ENCODE measurements at regions not wholly inside any gene's neighbourhood (a gene's known extent, or its start where the extent isn't known, plus 50 kb on each side); places are given as distances from the start of the nearest gene placed in this dataset.

- TF ChIP-seq CTCF (IDR thresholded peaks at IDR 0.05; ENCODE audit: insufficient read depth, low read depth, low read length), result no peak
- no peak for DNase-seq (ENCODE audit: low read depth)
Measured at GRCh38 chr1:57599236-57599994, 175.6 kb upstream of the DAB1 start.

GRCh38 chr1:57597036-57597435 is 173.2 kb upstream of the DAB1 start:
- H3K4me3 ChIP-seq (ENCODE audit: low read depth, low read length), result no peak overlapping the region
- TF ChIP-seq CTCF (IDR thresholded peaks at IDR 0.05; ENCODE audit: insufficient read depth, low read depth, low read length), result no peak
- no peak for DNase-seq (ENCODE audit: low read depth)

More at GRCh38 chr1:57599236-57599994, 175.6 kb upstream of the DAB1 start:
- H3K4me3 ChIP-seq (ENCODE audit: low read depth, low read length), result no peak overlapping the region

GRCh38 chr1:57594002-57594401 is 170.1 kb upstream of the DAB1 start:
- no peak for TF ChIP-seq CTCF (IDR thresholded peaks at IDR 0.05; ENCODE audit: insufficient read depth, low read depth, low read length)
- no peak for DNase-seq (ENCODE audit: low read depth)
- no peak overlapping the region for H3K4me3 ChIP-seq (ENCODE audit: low read depth, low read length)

- H3K4me3 ChIP-seq (ENCODE audit: low read depth, low read length), result no peak overlapping the region
- TF ChIP-seq CTCF (IDR thresholded peaks at IDR 0.05; ENCODE audit: insufficient read depth, low read depth, low read length), result no peak
- DNase-seq (ENCODE audit: low read depth), result no peak
Measured at GRCh38 chr1:57591842-57592241, 168.0 kb upstream of the DAB1 start.

- H3K4me3 ChIP-seq (ENCODE audit: low read depth, low read length), result no peak overlapping the region
- DNase-seq (ENCODE audit: low read depth), result no peak
- TF ChIP-seq CTCF (IDR thresholded peaks at IDR 0.05; ENCODE audit: insufficient read depth, low read depth, low read length), result no peak
Measured at GRCh38 chr1:57590978-57591377, 167.1 kb upstream of the DAB1 start.

GRCh38 chr1:57586842-57587241 is 163.0 kb upstream of the DAB1 start:
- H3K4me3 ChIP-seq (ENCODE audit: low read depth, low read length), result no peak overlapping the region
- no peak for DNase-seq (ENCODE audit: low read depth)

More at GRCh38 chr1:57586842-57587241, 163.0 kb upstream of the DAB1 start:
- TF ChIP-seq CTCF (IDR thresholded peaks at IDR 0.05; ENCODE audit: insufficient read depth, low read depth, low read length), result no peak

Data from fibroblast of villous mesenchyme (primary cell).